ENCODE measurements at regions not wholly inside any gene's neighbourhood (a gene's known extent, or its start where the extent isn't known, plus 50 kb on each side); places are given as distances from the start of the nearest gene placed in this dataset.

DNA sequence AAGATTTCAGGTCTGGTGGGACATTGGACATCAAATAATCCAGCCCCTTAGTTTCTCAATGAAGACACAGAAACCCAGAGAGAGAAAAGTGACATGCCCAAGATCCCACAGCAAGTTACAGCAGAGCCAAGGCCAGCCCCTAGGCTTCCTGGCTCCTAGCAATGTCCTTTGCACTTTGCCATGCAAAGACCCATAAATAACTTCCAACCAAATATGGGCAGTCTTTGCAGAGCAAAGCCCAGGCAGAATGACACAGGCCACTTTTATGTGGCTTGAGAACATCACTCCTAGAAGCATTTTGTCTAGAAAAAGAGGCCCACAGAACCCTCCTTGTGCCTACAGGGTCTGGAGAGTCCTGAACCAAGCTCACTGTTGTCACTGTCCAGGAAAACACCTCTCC lies 78.1 kb upstream of the ATP6AP2 start:
- no peak for TF ChIP-seq CTCF (conservative IDR thresholded peaks at IDR 0.05)
- TF ChIP-seq EZH2 (IDR thresholded peaks at IDR 0.05; ENCODE audit: low read depth) = no peak

Measured in PC-9 (cell line).